ENCODE measurements at regions not wholly inside any gene's neighbourhood (a gene's known extent, or its start where the extent isn't known, plus 50 kb on each side); places are given as distances from the start of the nearest gene placed in this dataset.

DNA sequence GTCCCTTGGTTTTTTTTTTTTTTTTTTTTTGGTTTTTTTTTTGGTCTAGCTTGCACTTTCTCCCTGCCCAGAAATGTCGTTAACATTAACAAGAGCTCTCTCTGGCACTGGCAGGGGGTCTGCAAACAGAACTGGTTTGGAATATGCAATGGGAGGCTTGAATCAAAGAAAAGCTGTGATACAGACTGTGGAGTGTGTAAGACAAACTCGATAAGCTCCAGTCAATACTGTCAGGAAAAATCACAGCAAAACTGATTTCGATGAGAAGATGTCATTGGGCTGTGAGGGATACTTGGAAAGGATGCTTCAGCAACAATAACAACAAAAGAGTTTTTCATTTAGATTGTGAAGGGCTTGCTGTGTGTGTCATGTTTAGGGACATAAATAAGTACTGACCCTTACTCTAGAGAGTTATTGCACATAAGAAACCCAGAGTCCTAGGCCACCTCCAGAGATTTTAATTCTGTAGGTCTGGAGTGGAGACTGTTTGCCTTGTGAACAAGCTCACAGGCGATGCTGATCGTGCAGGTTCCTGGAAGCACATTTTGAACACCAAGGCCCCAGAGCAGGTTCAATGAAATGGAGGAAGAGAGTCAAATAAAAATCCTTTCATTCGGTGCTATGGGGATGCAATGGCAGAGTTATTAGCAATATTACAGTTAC is 470.7 kb upstream of the RBFOX1 start:
- TF ChIP-seq, protein P1, sequence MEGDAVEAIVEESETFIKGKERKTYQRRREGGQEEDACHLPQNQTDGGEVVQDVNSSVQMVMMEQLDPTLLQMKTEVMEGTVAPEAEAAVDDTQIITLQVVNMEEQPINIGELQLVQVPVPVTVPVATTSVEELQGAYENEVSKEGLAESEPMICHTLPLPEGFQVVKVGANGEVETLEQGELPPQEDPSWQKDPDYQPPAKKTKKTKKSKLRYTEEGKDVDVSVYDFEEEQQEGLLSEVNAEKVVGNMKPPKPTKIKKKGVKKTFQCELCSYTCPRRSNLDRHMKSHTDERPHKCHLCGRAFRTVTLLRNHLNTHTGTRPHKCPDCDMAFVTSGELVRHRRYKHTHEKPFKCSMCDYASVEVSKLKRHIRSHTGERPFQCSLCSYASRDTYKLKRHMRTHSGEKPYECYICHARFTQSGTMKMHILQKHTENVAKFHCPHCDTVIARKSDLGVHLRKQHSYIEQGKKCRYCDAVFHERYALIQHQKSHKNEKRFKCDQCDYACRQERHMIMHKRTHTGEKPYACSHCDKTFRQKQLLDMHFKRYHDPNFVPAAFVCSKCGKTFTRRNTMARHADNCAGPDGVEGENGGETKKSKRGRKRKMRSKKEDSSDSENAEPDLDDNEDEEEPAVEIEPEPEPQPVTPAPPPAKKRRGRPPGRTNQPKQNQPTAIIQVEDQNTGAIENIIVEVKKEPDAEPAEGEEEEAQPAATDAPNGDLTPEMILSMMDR (conservative IDR thresholded peaks at IDR 0.05; ENCODE audit: low read length) = no peak
- TF ChIP-seq EZH2phosphoT487 (IDR thresholded peaks at IDR 0.05; ENCODE audit: borderline replicate concordance, low read depth, low read length) = no peak
